HCT116 (cell line): ENCODE measurements at regions not wholly inside any gene's neighbourhood (a gene's known extent, or its start where the extent isn't known, plus 50 kb on each side); places are given as distances from the start of the nearest gene placed in this dataset.

Experiments used
- ATAC-seq: fragments of 200-7000 bp; cut with Tn5 transposase; 2 replicates; pipeline ENCODE4 v1.9.1; 2020; ENCODE audit warnings: mild to moderate bottlenecking, moderate library complexity
- BruUV-seq: library from RNA; stranded (reverse); fragments of 400-500 nt; replicated peaks from 2 replicates; lab custom pipeline; 2021; lab: Mats Ljungman, UMichigan
- CTCF ChIA-PET: fragments of 300-600 bp; sonication (Branson Sonifier 250); formaldehyde crosslinking; loops from one replicate; lab custom pipeline; 2021; ENCODE audit warnings: antibody characterized with exemption; lab: Charles Lee
- POLR2A ChIA-PET: fragments of 300-600, 350-600 bp; sonication (Branson Sonifier 250); formaldehyde crosslinking; loops from one replicate; lab custom pipeline; 2021; ENCODE audit warnings: antibody characterized with exemption; lab: Charles Lee
- RAD21 ChIA-PET, 2 experiments: fragments of 300-600 bp; sonication (Branson Sonifier 250); formaldehyde crosslinking; loops; one replicate each; lab custom pipeline; 2023; ENCODE audit warnings: low total read pairs in 2 of 2; ENCODE audit not compliant: uncharacterized antibody in 2 of 2, unreplicated experiment in 2 of 2, low non-redundant PET in 1 of 2; lab: Charles Lee
- DNase-seq: peaks from one replicate; pipeline ENCODE4 v3.0.0-alpha.2; 2010; ENCODE audit warnings: low read depth, low spot score
- H2AFZ ChIP-seq: fragments of 200-600 bp; shearing (Covaris generic), sonication (generic); 2 replicates; pipeline ENCODE4 v1.6.1; 2017; ENCODE audit warnings: low read depth, mixed run types, mixed read lengths, antibody characterized with exemption, low read length; ENCODE audit not compliant: poor library complexity, severe bottlenecking
- H3K27ac ChIP-seq: 2 replicates; pipeline ENCODE4 v1.5.1; 2012; ENCODE audit warnings: low read depth, low read length
- H3K27me3 ChIP-seq: fragments of 200-600 bp; sonication (generic); 2 replicates; pipeline ENCODE4 v1.6.1; 2016; ENCODE audit warnings: mixed run types, low read length, mixed read lengths; ENCODE audit not compliant: insufficient read depth
- H3K36me3 ChIP-seq, 2 experiments: fragments of 200-500 bp in 1 of 2; fragments of 200-600 bp in 1 of 2; sonication (Bioruptor generic) in 1 of 2; sonication (generic) in 1 of 2; 2 replicates each; pipeline versions ENCODE4 v1.5.1 to v1.6.1; 2014 to 2016; ENCODE audit warnings: low read length in 2 of 2, inconsistent platforms in 1 of 2, mixed read lengths in 1 of 2, mixed run types in 1 of 2; ENCODE audit not compliant: insufficient read depth in 2 of 2, control insufficient read depth in 1 of 2
- H3K4me1 ChIP-seq, 2 experiments: fragments of 200-600 bp in 1 of 2; sonication (generic) in 1 of 2; 2 replicates each; pipeline versions ENCODE4 v1.5.1 to v1.6.1; 2012 to 2017; ENCODE audit warnings: low read length in 2 of 2, inconsistent platforms in 1 of 2, mild to moderate bottlenecking in 1 of 2, mixed read lengths in 1 of 2, mixed run types in 1 of 2, moderate library complexity in 1 of 2; ENCODE audit not compliant: insufficient read depth in 2 of 2, control insufficient read depth in 1 of 2
- H3K4me2 ChIP-seq: fragments of 200-600 bp; sonication (generic); 2 replicates; pipeline ENCODE4 v1.6.1; 2017; ENCODE audit warnings: mixed run types, low read length, mixed read lengths
- H3K4me3 ChIP-seq, 2 experiments: fragments of 200-600 bp in 1 of 2; sonication (generic) in 1 of 2; replicated peaks in 1 of 2; 2 replicates each; pipeline ENCODE4 v1.5.1; 2011 to 2016; ENCODE audit warnings: low read length in 2 of 2, control low read depth in 1 of 2, low read depth in 1 of 2, mild to moderate bottlenecking in 1 of 2, mixed read lengths in 1 of 2, mixed run types in 1 of 2
- H3K79me2 ChIP-seq: fragments of 200-600 bp; sonication (generic); 2 replicates; pipeline ENCODE4 v1.6.1; 2017; ENCODE audit warnings: mild to moderate bottlenecking, mixed run types, low read length, moderate library complexity, mixed read lengths; ENCODE audit not compliant: insufficient read depth
- H3K9ac ChIP-seq: fragments of 200-600 bp; sonication (generic); 2 replicates; pipeline ENCODE4 v1.6.1; 2016; ENCODE audit warnings: low read length, mixed read lengths
- H3K9me2 ChIP-seq: fragments of 200-600 bp; sonication (generic), shearing (Covaris generic); 2 replicates; pipeline ENCODE4 v1.6.1; 2017; ENCODE audit warnings: mixed run types, mild to moderate bottlenecking, moderate library complexity; ENCODE audit not compliant: insufficient read depth
- H3K9me3 ChIP-seq, 2 experiments: fragments of 200-500 bp in 1 of 2; fragments of 200-600 bp in 1 of 2; sonication (Bioruptor generic) in 1 of 2; sonication (generic) in 1 of 2; 2 replicates each; pipeline ENCODE4 v1.6.1; 2014 to 2017; ENCODE audit warnings: low read length in 2 of 2, mixed read lengths in 2 of 2, inconsistent platforms in 1 of 2, low read depth in 1 of 2, mild to moderate bottlenecking in 1 of 2, mixed run types in 1 of 2, moderate library complexity in 1 of 2; ENCODE audit not compliant: control insufficient read depth in 1 of 2, insufficient read depth in 1 of 2
- H4K20me1 ChIP-seq: fragments of 200-600 bp; sonication (generic), shearing (Covaris generic); 2 replicates; pipeline ENCODE4 v1.6.1; 2017; ENCODE audit warnings: mixed run types, mild to moderate bottlenecking, moderate library complexity; ENCODE audit not compliant: insufficient read depth
- CEBPB ChIP-seq: IDR thresholded peaks from 2 replicates; pipeline ENCODE4 v1.6.1; 2012; ENCODE audit warnings: low read depth
- ELF1 ChIP-seq: IDR thresholded peaks from 2 replicates; pipeline ENCODE4 v1.6.1; 2012; ENCODE audit warnings: low read depth, borderline replicate concordance
- EZH2 ChIP-seq: fragments of 200-600 bp; sonication (generic); IDR thresholded peaks from 2 replicates; pipeline ENCODE4 v1.6.1; 2017; ENCODE audit warnings: antibody characterized with exemption, mixed run types
- EZH2phosphoT487 ChIP-seq: fragments of 200-600 bp; IDR thresholded peaks from 2 replicates; pipeline ENCODE4 v1.6.1; 2018; ENCODE audit warnings: antibody characterized with exemption, borderline replicate concordance
- FOSL1 ChIP-seq: IDR thresholded peaks from 2 replicates; pipeline ENCODE4 v1.6.1; 2012; ENCODE audit warnings: low read depth
- POLR2A ChIP-seq: IDR thresholded peaks from 2 replicates; pipeline ENCODE4 v1.7.0; 2011; ENCODE audit warnings: borderline replicate concordance; ENCODE audit not compliant: insufficient read depth, insufficient read length; ENCODE audit errors: extremely low read depth
- POLR2AphosphoS5 ChIP-seq: IDR thresholded peaks from 2 replicates; pipeline ENCODE4 v1.6.1; 2011; ENCODE audit warnings: mild to moderate bottlenecking, low read depth, low read length, moderate library complexity
- RAD21 ChIP-seq: IDR thresholded peaks from 2 replicates; pipeline ENCODE4 v1.6.1; 2012; ENCODE audit warnings: low read depth, mild to moderate bottlenecking
- SRF ChIP-seq: IDR thresholded peaks from 2 replicates; pipeline ENCODE4 v1.6.1; 2012; ENCODE audit warnings: low read depth
- TCF7L2 ChIP-seq: IDR thresholded peaks from 2 replicates; pipeline ENCODE4 v1.7.0; 2011; ENCODE audit warnings: borderline replicate concordance, inconsistent platforms; ENCODE audit not compliant: insufficient read depth, insufficient read length; ENCODE audit errors: extremely low read depth
- YY1 ChIP-seq: IDR thresholded peaks from 2 replicates; pipeline ENCODE4 v1.6.1; 2011; ENCODE audit warnings: low read length, low read depth, moderate library complexity, mild to moderate bottlenecking; ENCODE audit not compliant: insufficient replicate concordance; ENCODE audit errors: extremely low read depth
- ZFX ChIP-seq: fragments of 450-650 bp; IDR thresholded peaks from 2 replicates; pipeline ENCODE4 v1.6.1; 2017
- ZNF274 ChIP-seq: fragments of 200-500 bp; sonication (Bioruptor generic); IDR thresholded peaks from 2 replicates; pipeline ENCODE4 v1.6.1; 2014; ENCODE audit warnings: mild to moderate bottlenecking, low read depth, low read length, inconsistent platforms
- intact Hi-C: fragments of 100-400 bp; cut with micrococcal nuclease; formaldehyde crosslinking; loops from 2 replicates; pipeline ENCODE4 v1.10.0; 2022
- TF ChIP-seq, protein P1 (sequence below): IDR thresholded peaks from 2 replicates; pipeline ENCODE4 v1.6.1; 2012; ENCODE audit warnings: low read depth
- TF ChIP-seq, protein P2 (sequence below), 3 experiments: fragments of 200-600 bp in 1 of 3; sonication (generic) in 1 of 3; IDR thresholded peaks in 2 of 3; conservative IDR thresholded peaks in 1 of 3; 2 replicates each; pipeline ENCODE4 v1.5.1; 2012 to 2017; ENCODE audit warnings: low read depth in 2 of 3, low read length in 2 of 3, antibody characterized with exemption in 1 of 3, borderline replicate concordance in 1 of 3, control low read depth in 1 of 3, mild to moderate bottlenecking in 1 of 3, mixed read lengths in 1 of 3, mixed run types in 1 of 3, moderate library complexity in 1 of 3; ENCODE audit not compliant: insufficient read depth in 1 of 3

DNA sequence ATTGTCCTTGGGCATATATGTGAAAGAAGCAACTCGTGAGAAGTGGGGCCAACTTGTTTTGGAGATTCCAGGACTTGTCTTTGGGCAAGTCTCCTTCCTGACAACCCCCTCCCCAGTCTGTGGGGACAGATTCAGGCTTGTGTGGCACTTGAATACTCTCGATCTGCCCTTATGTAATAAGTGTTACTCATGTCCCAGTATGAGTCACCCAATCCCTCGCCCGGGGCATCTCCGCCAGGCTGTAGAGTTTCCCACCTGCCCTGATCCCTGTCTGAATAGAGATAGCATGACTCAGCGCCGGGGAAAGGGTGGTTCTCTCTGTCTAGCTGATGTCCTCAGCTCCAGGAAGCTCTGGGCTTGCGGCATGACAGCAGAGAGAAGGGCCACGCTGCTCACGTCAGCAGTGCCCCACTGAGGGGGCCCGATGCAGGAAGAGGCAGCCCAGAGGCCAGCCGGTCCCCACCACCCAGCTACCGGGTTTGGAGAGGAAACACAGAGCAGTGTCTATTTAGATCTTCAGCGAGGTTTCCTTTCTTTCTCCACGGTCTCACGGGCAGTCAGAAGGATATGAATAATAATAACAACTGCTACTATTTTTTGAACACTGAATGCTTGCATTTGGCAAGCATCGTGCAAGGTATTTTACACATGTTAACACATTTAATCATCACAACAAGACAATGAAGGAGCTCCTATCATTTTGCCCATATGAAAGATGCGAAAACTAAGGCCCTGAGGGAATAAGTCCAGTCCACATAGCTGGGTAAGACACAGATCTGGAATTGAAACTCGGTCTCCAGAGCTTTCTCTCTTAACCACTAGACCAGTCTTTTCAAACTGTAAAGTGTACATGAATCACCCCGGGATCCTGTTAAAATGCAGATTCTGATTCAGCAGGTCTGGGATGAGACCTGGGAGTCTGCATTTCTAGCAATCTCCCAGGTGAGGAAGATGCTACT, 426.7 kb upstream of the MAF start:
- RAD21 ChIA-PET: no interaction called here
- no peak overlapping the region for H3K27ac ChIP-seq
- POLR2A ChIA-PET: no interaction called here

DNA sequence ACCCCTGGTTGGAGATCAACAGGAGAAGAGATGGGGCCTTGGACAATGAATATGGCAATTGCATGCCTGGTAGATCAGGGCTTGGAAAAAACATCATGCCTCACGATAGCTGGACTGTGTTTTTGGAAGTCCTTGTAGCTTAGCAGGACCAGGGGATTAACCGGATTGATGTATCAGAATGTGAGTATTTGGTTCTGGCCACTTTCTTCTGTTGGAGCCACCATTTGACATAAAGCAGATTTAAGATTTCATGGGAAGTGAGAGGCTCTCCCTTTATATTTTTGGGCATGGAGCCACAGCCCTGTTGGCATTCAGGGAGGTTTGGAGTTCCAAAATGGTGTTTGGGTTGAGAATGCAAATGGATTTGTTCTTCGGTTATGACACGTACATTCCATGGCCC, 424.7 kb upstream of the MAF start:
- Histone ChIP-seq H3K4me3 (no peak overlapping the region), H3K9me2 (no peaks in the 10 kb centered on the region), H3K79me2 (no peaks in the 10 kb centered on the region), H3K9me3 (peaks cover 37 to 66% of the 10 kb centered on the region in 2 experiments; a peak in 2 of 4 replicates), H3K4me1 (no peaks in the 10 kb centered on the region), H3K27ac (no peak overlapping the region), H4K20me1 (no peaks in the 10 kb centered on the region), H3K27me3 (no peaks in the 10 kb centered on the region), H2AFZ (no peak overlapping the region), H3K9ac (no peak overlapping the region), H3K36me3 (no peaks in the 10 kb centered on the region), H3K4me2 (no peak overlapping the region)
- RAD21 ChIA-PET: no interaction called here
- CTCF ChIA-PET: no interaction called here
- ATAC-seq (no peak), DNase-seq (no peak)
- POLR2A ChIA-PET: no interaction called here
- BruUV-seq: no TSS peak
- intact Hi-C loops: no loop called here
- TF ChIP-seq FOSL1 (no peak), CEBPB (no peak), ELF1 (no peak), SRF (no peak), EZH2 (no peak), EZH2phosphoT487 (no peak), TCF7L2 (no peak), YY1 (no peak), ZFX (no peak), ZNF274 (no peak), POLR2A (no peak)
- TF ChIP-seq, protein P1, sequence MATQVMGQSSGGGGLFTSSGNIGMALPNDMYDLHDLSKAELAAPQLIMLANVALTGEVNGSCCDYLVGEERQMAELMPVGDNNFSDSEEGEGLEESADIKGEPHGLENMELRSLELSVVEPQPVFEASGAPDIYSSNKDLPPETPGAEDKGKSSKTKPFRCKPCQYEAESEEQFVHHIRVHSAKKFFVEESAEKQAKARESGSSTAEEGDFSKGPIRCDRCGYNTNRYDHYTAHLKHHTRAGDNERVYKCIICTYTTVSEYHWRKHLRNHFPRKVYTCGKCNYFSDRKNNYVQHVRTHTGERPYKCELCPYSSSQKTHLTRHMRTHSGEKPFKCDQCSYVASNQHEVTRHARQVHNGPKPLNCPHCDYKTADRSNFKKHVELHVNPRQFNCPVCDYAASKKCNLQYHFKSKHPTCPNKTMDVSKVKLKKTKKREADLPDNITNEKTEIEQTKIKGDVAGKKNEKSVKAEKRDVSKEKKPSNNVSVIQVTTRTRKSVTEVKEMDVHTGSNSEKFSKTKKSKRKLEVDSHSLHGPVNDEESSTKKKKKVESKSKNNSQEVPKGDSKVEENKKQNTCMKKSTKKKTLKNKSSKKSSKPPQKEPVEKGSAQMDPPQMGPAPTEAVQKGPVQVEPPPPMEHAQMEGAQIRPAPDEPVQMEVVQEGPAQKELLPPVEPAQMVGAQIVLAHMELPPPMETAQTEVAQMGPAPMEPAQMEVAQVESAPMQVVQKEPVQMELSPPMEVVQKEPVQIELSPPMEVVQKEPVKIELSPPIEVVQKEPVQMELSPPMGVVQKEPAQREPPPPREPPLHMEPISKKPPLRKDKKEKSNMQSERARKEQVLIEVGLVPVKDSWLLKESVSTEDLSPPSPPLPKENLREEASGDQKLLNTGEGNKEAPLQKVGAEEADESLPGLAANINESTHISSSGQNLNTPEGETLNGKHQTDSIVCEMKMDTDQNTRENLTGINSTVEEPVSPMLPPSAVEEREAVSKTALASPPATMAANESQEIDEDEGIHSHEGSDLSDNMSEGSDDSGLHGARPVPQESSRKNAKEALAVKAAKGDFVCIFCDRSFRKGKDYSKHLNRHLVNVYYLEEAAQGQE: no peak
- TF ChIP-seq, protein P2, sequence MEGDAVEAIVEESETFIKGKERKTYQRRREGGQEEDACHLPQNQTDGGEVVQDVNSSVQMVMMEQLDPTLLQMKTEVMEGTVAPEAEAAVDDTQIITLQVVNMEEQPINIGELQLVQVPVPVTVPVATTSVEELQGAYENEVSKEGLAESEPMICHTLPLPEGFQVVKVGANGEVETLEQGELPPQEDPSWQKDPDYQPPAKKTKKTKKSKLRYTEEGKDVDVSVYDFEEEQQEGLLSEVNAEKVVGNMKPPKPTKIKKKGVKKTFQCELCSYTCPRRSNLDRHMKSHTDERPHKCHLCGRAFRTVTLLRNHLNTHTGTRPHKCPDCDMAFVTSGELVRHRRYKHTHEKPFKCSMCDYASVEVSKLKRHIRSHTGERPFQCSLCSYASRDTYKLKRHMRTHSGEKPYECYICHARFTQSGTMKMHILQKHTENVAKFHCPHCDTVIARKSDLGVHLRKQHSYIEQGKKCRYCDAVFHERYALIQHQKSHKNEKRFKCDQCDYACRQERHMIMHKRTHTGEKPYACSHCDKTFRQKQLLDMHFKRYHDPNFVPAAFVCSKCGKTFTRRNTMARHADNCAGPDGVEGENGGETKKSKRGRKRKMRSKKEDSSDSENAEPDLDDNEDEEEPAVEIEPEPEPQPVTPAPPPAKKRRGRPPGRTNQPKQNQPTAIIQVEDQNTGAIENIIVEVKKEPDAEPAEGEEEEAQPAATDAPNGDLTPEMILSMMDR (IDR thresholded peaks at IDR 0.05 in 2 of 3, conservative IDR thresholded peaks at IDR 0.05 in 1 of 3; ENCODE audit: borderline replicate concordance in 1 of 3, insufficient read depth in 1 of 3, low read depth in 2 of 3, low read length in 2 of 3): no peak

More for the DNA sequence above, 426.7 kb upstream of the MAF start:
- Histone ChIP-seq H3K36me3 (no peaks in the 10 kb centered on the region), H3K4me2 (no peak overlapping the region), H3K27me3 (no peaks in the 10 kb centered on the region), H3K9me2 (no peaks in the 10 kb centered on the region), H4K20me1 (no peaks in the 10 kb centered on the region), H2AFZ (no peak overlapping the region), H3K9me3 (peaks cover 23 to 64% of the 10 kb centered on the region in 2 experiments; a peak in 2 of 4 replicates), H3K4me1 (no peaks in the 10 kb centered on the region), H3K79me2 (no peaks in the 10 kb centered on the region), H3K4me3 (no peak overlapping the region), H3K9ac (no peak overlapping the region)
- ATAC-seq (no peak), DNase-seq (no peak)
- intact Hi-C loops: no loop called here
- CTCF ChIA-PET: no interaction called here
- TF ChIP-seq POLR2AphosphoS5 (no peak), YY1 (no peak), RAD21 (no peak)
- no TSS peak for BruUV-seq
